Neural progenitor cell (in vitro differentiated cells): ENCODE measurements at regions not wholly inside any gene's neighbourhood (a gene's known extent, or its start where the extent isn't known, plus 50 kb on each side); places are given as distances from the start of the nearest gene placed in this dataset.

Source experiments
- DNase-seq: peaks from one replicate; pipeline ENCODE4 v3.0.0-alpha.2; 2016; ENCODE audit warnings: low spot score
- H2AFZ ChIP-seq: fragments of 200-600 bp; sonication (generic); replicated peaks from 2 replicates; pipeline ENCODE4 v1.6.1; 2016; ENCODE audit warnings: antibody characterized with exemption
- H3F3A ChIP-seq: fragments of 200-600 bp; sonication (generic); 2 replicates; pipeline ENCODE4 v1.6.1; 2016; ENCODE audit warnings: antibody characterized with exemption, low read depth
- H3K27ac ChIP-seq: fragments of 200-600 bp; sonication (generic); 2 replicates; pipeline ENCODE4 v1.5.1; 2016; ENCODE audit warnings: mild to moderate bottlenecking
- H3K27me3 ChIP-seq: fragments of 200-600 bp; sonication (generic); 2 replicates; pipeline ENCODE4 v1.6.1; 2016; ENCODE audit warnings: mild to moderate bottlenecking, moderate library complexity
- H3K36me3 ChIP-seq: fragments of 200-600 bp; sonication (generic); 2 replicates; pipeline ENCODE4 v1.5.1; 2016
- H3K4me1 ChIP-seq: fragments of 200-600 bp; sonication (generic); 2 replicates; pipeline ENCODE4 v1.6.1; 2016; ENCODE audit warnings: mixed run types
- H3K4me2 ChIP-seq: fragments of 200-600 bp; sonication (generic); 2 replicates; pipeline ENCODE4 v1.6.1; 2016
- H3K4me3 ChIP-seq: fragments of 200-600 bp; sonication (generic); 2 replicates; pipeline ENCODE4 v1.5.1; 2016
- H3K79me2 ChIP-seq: fragments of 200-600 bp; sonication (generic); 2 replicates; pipeline ENCODE4 v1.6.1; 2016; ENCODE audit warnings: low read depth
- H3K9ac ChIP-seq: fragments of 200-600 bp; sonication (generic); 2 replicates; pipeline ENCODE4 v1.6.1; 2016
- H3K9me3 ChIP-seq: fragments of 200-600 bp; sonication (generic); 2 replicates; pipeline ENCODE4 v1.5.1; 2016; ENCODE audit warnings: low read depth
- H4K20me1 ChIP-seq: fragments of 200-600 bp; sonication (generic); 2 replicates; pipeline ENCODE4 v1.6.1; 2016; ENCODE audit warnings: low read depth
- H3K27ac Mint-ChIP-seq: 3 replicates; pipeline ENCODE4 v1.8.0; 2021; ENCODE audit warnings: mixed read lengths
- H3K27me3 Mint-ChIP-seq: 2 replicates; pipeline ENCODE4 v1.8.0; 2022; ENCODE audit warnings: low read depth, mild to moderate bottlenecking, inconsistent platforms, moderate library complexity, mixed read lengths; ENCODE audit not compliant: insufficient read depth
- H3K36me3 Mint-ChIP-seq: 3 replicates; pipeline ENCODE4 v1.8.0; 2021; ENCODE audit warnings: mixed read lengths
- H3K4me1 Mint-ChIP-seq: 3 replicates; pipeline ENCODE4 v1.8.0; 2021; ENCODE audit warnings: mixed read lengths
- H3K4me3 Mint-ChIP-seq: 3 replicates; pipeline ENCODE4 v1.8.0; 2021; ENCODE audit warnings: mild to moderate bottlenecking, moderate library complexity, mixed read lengths
- H3K9me3 Mint-ChIP-seq: 3 replicates; pipeline ENCODE4 v1.8.0; 2020; ENCODE audit warnings: mixed read lengths
- CTCF ChIP-seq: fragments of 200-600 bp; sonication (generic); IDR thresholded peaks from 2 replicates; pipeline ENCODE4 v1.5.1; 2017; ENCODE audit warnings: antibody characterized with exemption, mild to moderate bottlenecking
- EZH2 ChIP-seq: fragments of 200-600 bp; sonication (generic); IDR thresholded peaks from 2 replicates; pipeline ENCODE4 v1.6.1; 2017; ENCODE audit warnings: antibody characterized with exemption, mild to moderate bottlenecking, moderate library complexity
- EZH2phosphoT487 ChIP-seq: fragments of 200-600 bp; sonication (generic); IDR thresholded peaks from 2 replicates; pipeline ENCODE4 v1.6.1; 2017; ENCODE audit warnings: antibody characterized with exemption

- H3K27me3 ChIP-seq = no peaks in the 10 kb centered on the region
- no peak for DNase-seq
- no peak for TF ChIP-seq EZH2
- TF ChIP-seq CTCF = no peak
- no peak for TF ChIP-seq EZH2phosphoT487
- H3K36me3 Mint-ChIP-seq = no peaks in the 10 kb centered on the region
- no peak overlapping the region for H2AFZ ChIP-seq
- no peaks in the 10 kb centered on the region for H3K9me3 ChIP-seq
- H3K27ac Mint-ChIP-seq = peak overlapping the region; percentile 60
- no peaks in the 10 kb centered on the region for H3K36me3 ChIP-seq
- H3F3A ChIP-seq = no peaks in the 10 kb centered on the region
- H3K79me2 ChIP-seq = no peaks in the 10 kb centered on the region
- no peaks in the 10 kb centered on the region for H3K9me3 Mint-ChIP-seq
- peaks cover 11% of the 10 kb centered on the region for H3K4me1 Mint-ChIP-seq
- H3K27ac ChIP-seq = no peak overlapping the region
- no peak overlapping the region for H3K4me3 Mint-ChIP-seq
- no peak overlapping the region for H3K9ac ChIP-seq
- no peaks in the 10 kb centered on the region for H4K20me1 ChIP-seq
- H3K4me2 ChIP-seq = no peak overlapping the region
- no peak overlapping the region for H3K4me3 ChIP-seq
- H3K4me1 ChIP-seq = peaks cover 3% of the 10 kb centered on the region
- peaks cover 7% of the 10 kb centered on the region for H3K27me3 Mint-ChIP-seq
These were observed 199.5 kb downstream of the KLF13 start for GRCh38 chr15:31525988-31526665.

GRCh38 chr15:31526916-31527690 lies 200.5 kb downstream of the KLF13 start:
- Histone ChIP-seq H3K27me3 (no peaks in the 10 kb centered on the region), H3K27ac (no peak overlapping the region), H4K20me1 (no peaks in the 10 kb centered on the region), H3K9me3 (no peaks in the 10 kb centered on the region), H3K79me2 (no peaks in the 10 kb centered on the region), H3K4me3 (no peak overlapping the region), H2AFZ (no peak overlapping the region), H3K9ac (no peak overlapping the region), H3K4me1 (peaks cover 3% of the 10 kb centered on the region), H3K4me2 (no peak overlapping the region), H3F3A (no peaks in the 10 kb centered on the region), H3K36me3 (no peaks in the 10 kb centered on the region)
- peaks cover 11% of the 10 kb centered on the region for H3K4me1 Mint-ChIP-seq
- H3K27ac Mint-ChIP-seq = peak overlapping the region; percentile 72
- TF ChIP-seq EZH2 = no peak
- no peak for TF ChIP-seq EZH2phosphoT487
- no peak for TF ChIP-seq CTCF
- H3K27me3 Mint-ChIP-seq = peaks cover 7% of the 10 kb centered on the region
- DNase-seq = no peak
- H3K4me3 Mint-ChIP-seq = no peak overlapping the region
- H3K9me3 Mint-ChIP-seq = no peaks in the 10 kb centered on the region
- no peaks in the 10 kb centered on the region for H3K36me3 Mint-ChIP-seq

- Histone ChIP-seq H3K4me3 (no peak overlapping the region), H3K4me1 (peaks cover 3% of the 10 kb centered on the region), H3K36me3 (no peaks in the 10 kb centered on the region), H3K9ac (no peak overlapping the region), H3K79me2 (no peaks in the 10 kb centered on the region), H3K4me2 (no peak overlapping the region), H3K27ac (no peak overlapping the region), H3K27me3 (no peaks in the 10 kb centered on the region), H3K9me3 (no peaks in the 10 kb centered on the region), H4K20me1 (no peaks in the 10 kb centered on the region), H2AFZ (no peak overlapping the region), H3F3A (no peaks in the 10 kb centered on the region)
- H3K4me3 Mint-ChIP-seq = no peak overlapping the region
- no peaks in the 10 kb centered on the region for H3K9me3 Mint-ChIP-seq
- peak; percentile 31 for DNase-seq
- no peaks in the 10 kb centered on the region for H3K36me3 Mint-ChIP-seq
- peaks cover 11% of the 10 kb centered on the region for H3K4me1 Mint-ChIP-seq
- H3K27me3 Mint-ChIP-seq = peaks cover 7% of the 10 kb centered on the region
- no peak for TF ChIP-seq EZH2phosphoT487
- TF ChIP-seq CTCF = no peak
- no peak for TF ChIP-seq EZH2
- H3K27ac Mint-ChIP-seq = peak overlapping the region; percentile 28
These were observed 202.2 kb downstream of the KLF13 start for GRCh38 chr15:31528846-31529245.
